ENCODE measurements at regions not wholly inside any gene's neighbourhood (a gene's known extent, or its start where the extent isn't known, plus 50 kb on each side); places are given as distances from the start of the nearest gene placed in this dataset.

GRCh38 chr6:27023664-27024063, 223.8 kb upstream of the PRSS16 start (continued):
- TF ChIP-seq, protein P1, sequence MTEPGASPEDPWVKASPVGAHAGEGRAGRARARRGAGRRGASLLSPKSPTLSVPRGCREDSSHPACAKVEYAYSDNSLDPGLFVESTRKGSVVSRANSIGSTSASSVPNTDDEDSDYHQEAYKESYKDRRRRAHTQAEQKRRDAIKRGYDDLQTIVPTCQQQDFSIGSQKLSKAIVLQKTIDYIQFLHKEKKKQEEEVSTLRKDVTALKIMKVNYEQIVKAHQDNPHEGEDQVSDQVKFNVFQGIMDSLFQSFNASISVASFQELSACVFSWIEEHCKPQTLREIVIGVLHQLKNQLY (CRISPR knock-in tag; IDR thresholded peaks at IDR 0.05) = no peak
- TF ChIP-seq, protein P2, sequence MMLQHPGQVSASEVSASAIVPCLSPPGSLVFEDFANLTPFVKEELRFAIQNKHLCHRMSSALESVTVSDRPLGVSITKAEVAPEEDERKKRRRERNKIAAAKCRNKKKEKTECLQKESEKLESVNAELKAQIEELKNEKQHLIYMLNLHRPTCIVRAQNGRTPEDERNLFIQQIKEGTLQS (CRISPR knock-in tag; conservative IDR thresholded peaks at IDR 0.05) = no peak
- TF ChIP-seq SMAD3 (CRISPR knock-in tag; IDR thresholded peaks at IDR 0.05; ENCODE audit: borderline replicate concordance) (no peak), NR3C1 (CRISPR knock-in tag; conservative IDR thresholded peaks at IDR 0.05; ENCODE audit: low read depth) (no peak), ZNF219 (CRISPR knock-in tag; IDR thresholded peaks at IDR 0.05; ENCODE audit: borderline replicate concordance) (no peak), STAT6 (CRISPR knock-in tag; conservative IDR thresholded peaks at IDR 0.05; ENCODE audit: low read depth) (no peak), ESRRA (CRISPR knock-in tag; IDR thresholded peaks at IDR 0.05; ENCODE audit: borderline replicate concordance) (no peak), CBFB (CRISPR knock-in tag; IDR thresholded peaks at IDR 0.05; ENCODE audit: low read depth) (no peak), E2F5 (CRISPR knock-in tag; IDR thresholded peaks at IDR 0.05) (no peak), ZNF281 (CRISPR knock-in tag; IDR thresholded peaks at IDR 0.05) (no peak)
- TF ChIP-seq, protein P3, sequence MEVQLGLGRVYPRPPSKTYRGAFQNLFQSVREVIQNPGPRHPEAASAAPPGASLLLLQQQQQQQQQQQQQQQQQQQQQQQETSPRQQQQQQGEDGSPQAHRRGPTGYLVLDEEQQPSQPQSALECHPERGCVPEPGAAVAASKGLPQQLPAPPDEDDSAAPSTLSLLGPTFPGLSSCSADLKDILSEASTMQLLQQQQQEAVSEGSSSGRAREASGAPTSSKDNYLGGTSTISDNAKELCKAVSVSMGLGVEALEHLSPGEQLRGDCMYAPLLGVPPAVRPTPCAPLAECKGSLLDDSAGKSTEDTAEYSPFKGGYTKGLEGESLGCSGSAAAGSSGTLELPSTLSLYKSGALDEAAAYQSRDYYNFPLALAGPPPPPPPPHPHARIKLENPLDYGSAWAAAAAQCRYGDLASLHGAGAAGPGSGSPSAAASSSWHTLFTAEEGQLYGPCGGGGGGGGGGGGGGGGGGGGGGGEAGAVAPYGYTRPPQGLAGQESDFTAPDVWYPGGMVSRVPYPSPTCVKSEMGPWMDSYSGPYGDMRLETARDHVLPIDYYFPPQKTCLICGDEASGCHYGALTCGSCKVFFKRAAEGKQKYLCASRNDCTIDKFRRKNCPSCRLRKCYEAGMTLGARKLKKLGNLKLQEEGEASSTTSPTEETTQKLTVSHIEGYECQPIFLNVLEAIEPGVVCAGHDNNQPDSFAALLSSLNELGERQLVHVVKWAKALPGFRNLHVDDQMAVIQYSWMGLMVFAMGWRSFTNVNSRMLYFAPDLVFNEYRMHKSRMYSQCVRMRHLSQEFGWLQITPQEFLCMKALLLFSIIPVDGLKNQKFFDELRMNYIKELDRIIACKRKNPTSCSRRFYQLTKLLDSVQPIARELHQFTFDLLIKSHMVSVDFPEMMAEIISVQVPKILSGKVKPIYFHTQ (CRISPR knock-in tag; IDR thresholded peaks at IDR 0.05) = no peak

- Mint-ChIP-seq H3K9me3 (no peaks in the 10 kb centered on the region), H3K27me3 (ENCODE audit: low read depth) (peaks cover 5% of the 10 kb centered on the region; the same call in 1 of the 2 replicates), H3K4me3 (no peak overlapping the region), H3K27ac (no peak overlapping the region), H3K36me3 (no peaks in the 10 kb centered on the region), H3K4me1 (peaks cover 5% of the 10 kb centered on the region)
- ChIA-PET POLR2A (no interaction called here), CTCF (no interaction called here)
- ATAC-seq = no peak
- DNase-seq (ENCODE audit: low spot score) = no peak
- no peak for TF ChIP-seq SP1 (CRISPR knock-in tag; conservative IDR thresholded peaks at IDR 0.05)
- TF ChIP-seq ATF1 (CRISPR knock-in tag; IDR thresholded peaks at IDR 0.05) = no peak
- TF ChIP-seq ZNF396 (CRISPR knock-in tag; IDR thresholded peaks at IDR 0.05; ENCODE audit: borderline replicate concordance) = no peak
- TF ChIP-seq, protein P4, sequence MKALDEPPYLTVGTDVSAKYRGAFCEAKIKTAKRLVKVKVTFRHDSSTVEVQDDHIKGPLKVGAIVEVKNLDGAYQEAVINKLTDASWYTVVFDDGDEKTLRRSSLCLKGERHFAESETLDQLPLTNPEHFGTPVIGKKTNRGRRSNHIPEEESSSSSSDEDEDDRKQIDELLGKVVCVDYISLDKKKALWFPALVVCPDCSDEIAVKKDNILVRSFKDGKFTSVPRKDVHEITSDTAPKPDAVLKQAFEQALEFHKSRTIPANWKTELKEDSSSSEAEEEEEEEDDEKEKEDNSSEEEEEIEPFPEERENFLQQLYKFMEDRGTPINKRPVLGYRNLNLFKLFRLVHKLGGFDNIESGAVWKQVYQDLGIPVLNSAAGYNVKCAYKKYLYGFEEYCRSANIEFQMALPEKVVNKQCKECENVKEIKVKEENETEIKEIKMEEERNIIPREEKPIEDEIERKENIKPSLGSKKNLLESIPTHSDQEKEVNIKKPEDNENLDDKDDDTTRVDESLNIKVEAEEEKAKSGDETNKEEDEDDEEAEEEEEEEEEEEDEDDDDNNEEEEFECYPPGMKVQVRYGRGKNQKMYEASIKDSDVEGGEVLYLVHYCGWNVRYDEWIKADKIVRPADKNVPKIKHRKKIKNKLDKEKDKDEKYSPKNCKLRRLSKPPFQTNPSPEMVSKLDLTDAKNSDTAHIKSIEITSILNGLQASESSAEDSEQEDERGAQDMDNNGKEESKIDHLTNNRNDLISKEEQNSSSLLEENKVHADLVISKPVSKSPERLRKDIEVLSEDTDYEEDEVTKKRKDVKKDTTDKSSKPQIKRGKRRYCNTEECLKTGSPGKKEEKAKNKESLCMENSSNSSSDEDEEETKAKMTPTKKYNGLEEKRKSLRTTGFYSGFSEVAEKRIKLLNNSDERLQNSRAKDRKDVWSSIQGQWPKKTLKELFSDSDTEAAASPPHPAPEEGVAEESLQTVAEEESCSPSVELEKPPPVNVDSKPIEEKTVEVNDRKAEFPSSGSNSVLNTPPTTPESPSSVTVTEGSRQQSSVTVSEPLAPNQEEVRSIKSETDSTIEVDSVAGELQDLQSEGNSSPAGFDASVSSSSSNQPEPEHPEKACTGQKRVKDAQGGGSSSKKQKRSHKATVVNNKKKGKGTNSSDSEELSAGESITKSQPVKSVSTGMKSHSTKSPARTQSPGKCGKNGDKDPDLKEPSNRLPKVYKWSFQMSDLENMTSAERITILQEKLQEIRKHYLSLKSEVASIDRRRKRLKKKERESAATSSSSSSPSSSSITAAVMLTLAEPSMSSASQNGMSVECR (CRISPR knock-in tag; IDR thresholded peaks at IDR 0.05; ENCODE audit: borderline replicate concordance) = no peak
- TF ChIP-seq ZNF532 (CRISPR knock-in tag; IDR thresholded peaks at IDR 0.05; ENCODE audit: borderline replicate concordance) = no peak
Observed at GRCh38 chr6:27025351-27025750, 222.2 kb upstream of the PRSS16 start.

Measured in WTC11 (cell line).